ENCODE measurements at regions not wholly inside any gene's neighbourhood (a gene's known extent, or its start where the extent isn't known, plus 50 kb on each side); places are given as distances from the start of the nearest gene placed in this dataset.
"Not testable (repeated sequence)": the region's sequence is repeated elsewhere in the genome, so short reads cannot be mapped to it uniquely, and the experiment has no call there.

GRCh38 chr6:121880831-121881230 is 445.4 kb downstream of the GJA1 start:
- H3K27ac ChIP-seq: no peak overlapping the region
- H3K4me3 ChIP-seq: no peak overlapping the region

- Histone ChIP-seq H3K27ac (peak overlapping the region in 3 of 21 experiments; percentile 12 to 62 (median 48)), H3K4me3 (no peak overlapping the region)
Measured at GRCh38 chr6:121881974-121882667, 446.7 kb downstream of the GJA1 start.

GRCh38 chr6:121884091-121884490 is 448.6 kb downstream of the GJA1 start:
- Histone ChIP-seq H3K4me3 (no peak overlapping the region), H3K27ac (peak overlapping the region in 3 of 21 experiments; percentile 12 to 80 (median 43))

- Histone ChIP-seq H3K4me3 (no peak overlapping the region), H3K27ac (peak overlapping the region in 4 of 21 experiments; percentile 12 to 80 (median 37))
Measured at GRCh38 chr6:121884620-121885019, 449.2 kb downstream of the GJA1 start.

GRCh38 chr6:121885399-121886152 is 450.1 kb downstream of the GJA1 start:
- H3K27ac ChIP-seq: peak overlapping the region in 13 of 21 experiments; percentile 1 to 80 (median 40)
- no peak overlapping the region for H3K4me3 ChIP-seq

- Histone ChIP-seq H3K27ac (peak overlapping the region in 13 of 21 experiments; percentile 1 to 80 (median 40)), H3K4me3 (no peak overlapping the region)
Measured at GRCh38 chr6:121886223-121886830, 450.9 kb downstream of the GJA1 start.

GRCh38 chr6:121887724-121888123 is 452.3 kb downstream of the GJA1 start:
- Histone ChIP-seq H3K4me3 (no peak overlapping the region), H3K27ac (no peak overlapping the region)

GRCh38 chr6:121890307-121890910 is 455.0 kb downstream of the GJA1 start:
- no peak overlapping the region for H3K4me3 ChIP-seq
- no peak overlapping the region for H3K27ac ChIP-seq

- peak overlapping the region in 10 of 21 experiments; percentile 12 to 68 (median 34) for H3K27ac ChIP-seq
- not testable (repeated sequence) for H3K4me3 ChIP-seq
Measured at GRCh38 chr6:121895731-121896130, 460.3 kb downstream of the GJA1 start.

GRCh38 chr6:121896363-121896762 is 460.9 kb downstream of the GJA1 start:
- Histone ChIP-seq H3K4me3 (no peak overlapping the region), H3K27ac (peak overlapping the region in 10 of 21 experiments; percentile 22 to 68 (median 46))

- Histone ChIP-seq H3K4me3 (no peak overlapping the region), H3K27ac (peak overlapping the region in 9 of 21 experiments; percentile 22 to 68 (median 46))
Measured at GRCh38 chr6:121896771-121897170, 461.3 kb downstream of the GJA1 start.

- Histone ChIP-seq H3K4me3 (no peak overlapping the region), H3K27ac (peak overlapping the region in 10 of 21 experiments; percentile 1 to 68 (median 40))
Measured at GRCh38 chr6:121897337-121897760, 461.9 kb downstream of the GJA1 start.

- no peak overlapping the region for H3K27ac ChIP-seq
- no peak overlapping the region for H3K4me3 ChIP-seq
Measured at GRCh38 chr6:121901432-121901831, 466.0 kb downstream of the GJA1 start.

GRCh38 chr6:121904559-121904958 is 469.1 kb downstream of the GJA1 start:
- H3K27ac ChIP-seq: peak overlapping the region in 2 of 21 experiments; percentile 47 to 78
- H3K4me3 ChIP-seq: no peak overlapping the region

- no peak overlapping the region for H3K27ac ChIP-seq
- no peak overlapping the region for H3K4me3 ChIP-seq
Measured at GRCh38 chr6:121912905-121913304, 477.5 kb downstream of the GJA1 start.

- H3K27ac ChIP-seq: peak overlapping the region in 1 of 21 experiments; percentile 17
- no peak overlapping the region for H3K4me3 ChIP-seq
Measured at GRCh38 chr6:121917263-121917829, 481.9 kb downstream of the GJA1 start.

GRCh38 chr6:121917834-121918559 is 481.5 kb upstream of the HSF2 start:
- H3K4me3 ChIP-seq: no peak overlapping the region
- H3K27ac ChIP-seq: peak overlapping the region in 3 of 21 experiments; percentile 7 to 17 (median 17)

GRCh38 chr6:121920616-121921015 is 478.8 kb upstream of the HSF2 start:
- H3K27ac ChIP-seq: no peak overlapping the region

GRCh38 chr6:121925024-121925423 is 474.4 kb upstream of the HSF2 start:
- Histone ChIP-seq H3K4me3 (no peak overlapping the region), H3K27ac (peak overlapping the region in 1 of 21 experiments; percentile 9)

More at GRCh38 chr6:121920616-121921015, 478.8 kb upstream of the HSF2 start:
- no peak overlapping the region for H3K4me3 ChIP-seq

All from skin epidermis (tissue), 12 donors.